Panc1 (cell line): ENCODE measurements at regions not wholly inside any gene's neighbourhood (a gene's known extent, or its start where the extent isn't known, plus 50 kb on each side); places are given as distances from the start of the nearest gene placed in this dataset.

Experiments
- ATAC-seq: fragments of 200-7000 bp; cut with Tn5 transposase; 2 replicates; pipeline ENCODE4 v1.9.1; 2020; ENCODE audit warnings: mild to moderate bottlenecking, moderate library complexity
- BruUV-seq: library from RNA; stranded (reverse); fragments of 400-500 nt; replicated peaks from 2 replicates; lab custom pipeline; 2021; lab: Mats Ljungman, UMichigan
- CTCF ChIA-PET: fragments of 300-600 bp; sonication (Branson Sonifier 250); formaldehyde crosslinking; loops from one replicate; lab custom pipeline; 2022; ENCODE audit warnings: antibody characterized with exemption; lab: Charles Lee
- POLR2A ChIA-PET: fragments of 300-600 bp; sonication (Branson Sonifier 250); formaldehyde crosslinking; loops from one replicate; lab custom pipeline; 2022; ENCODE audit warnings: antibody characterized with exemption; lab: Charles Lee
- DNase-seq: peaks from one replicate; pipeline ENCODE4 v3.0.0-alpha.2; 2010; ENCODE audit warnings: low read depth, low spot score
- H3K27ac ChIP-seq: 2 replicates; pipeline ENCODE4 v1.5.1; 2011; ENCODE audit warnings: mild to moderate bottlenecking, low read length, inconsistent platforms
- H3K27me3 ChIP-seq: fragments of 200-500 bp; sonication (Bioruptor generic); 2 replicates; pipeline ENCODE4 v1.6.0; 2014; ENCODE audit warnings: low read length, inconsistent platforms; ENCODE audit not compliant: control insufficient read depth, insufficient read depth
- H3K36me3 ChIP-seq: fragments of 200-500 bp; sonication (Bioruptor generic); 2 replicates; pipeline ENCODE4 v1.5.1; 2014; ENCODE audit warnings: inconsistent platforms, mild to moderate bottlenecking, low read length, moderate library complexity; ENCODE audit not compliant: control insufficient read depth, insufficient read depth
- H3K4me1 ChIP-seq: 2 replicates; pipeline ENCODE4 v1.5.1; 2011; ENCODE audit warnings: inconsistent platforms, mild to moderate bottlenecking, low read length, moderate library complexity; ENCODE audit not compliant: control insufficient read depth, insufficient read depth
- H3K4me3 ChIP-seq, 2 experiments: 2 replicates each; pipeline ENCODE4 v1.5.1; 2011 to 2012; ENCODE audit warnings: low read depth in 2 of 2, low read length in 2 of 2, mild to moderate bottlenecking in 2 of 2, inconsistent platforms in 1 of 2, moderate library complexity in 1 of 2
- H3K9me3 ChIP-seq: fragments of 200-500 bp; sonication (Bioruptor generic); 2 replicates; pipeline ENCODE4 v1.5.1; 2014; ENCODE audit warnings: low read depth, mild to moderate bottlenecking, inconsistent platforms, low read length, moderate library complexity; ENCODE audit not compliant: control insufficient read depth, insufficient read depth
- CTCF ChIP-seq: fragments of 450-650 bp; IDR thresholded peaks from 2 replicates; pipeline ENCODE4 v1.5.1; 2017; ENCODE audit warnings: mild to moderate bottlenecking
- POLR2AphosphoS5 ChIP-seq: IDR thresholded peaks from 2 replicates; pipeline ENCODE4 v1.6.1; 2012; ENCODE audit warnings: mild to moderate bottlenecking, low read depth, low read length, moderate library complexity
- REST ChIP-seq, 2 experiments: IDR thresholded peaks; 2 replicates each; pipeline ENCODE4 v1.6.1; 2011 to 2012; ENCODE audit warnings: low read depth in 2 of 2, control low read depth in 1 of 2, low read length in 1 of 2, mild to moderate bottlenecking in 1 of 2, moderate library complexity in 1 of 2; ENCODE audit not compliant: insufficient read depth in 1 of 2
- SIN3A ChIP-seq: IDR thresholded peaks from 2 replicates; pipeline ENCODE4 v1.6.1; 2012; ENCODE audit warnings: low read depth, mild to moderate bottlenecking, low read length, moderate library complexity, borderline replicate concordance; ENCODE audit not compliant: insufficient read depth
- TCF7L2 ChIP-seq: IDR thresholded peaks from 2 replicates; pipeline ENCODE4 v1.6.1; 2011; ENCODE audit warnings: mild to moderate bottlenecking, low read depth, low read length, inconsistent platforms
- in situ Hi-C: cut with HindIII; loops from 2 replicates; pipeline ENCODE4 v1.10.0; 2016; ENCODE audit warnings: low sequenced_read_pairs, low pct_unique_long_range_greater_than_20kb
- intact Hi-C: fragments of 100-400 bp; cut with micrococcal nuclease; formaldehyde crosslinking; loops from one replicate; pipeline ENCODE4 v1.10.0; 2022; ENCODE audit not compliant: unreplicated experiment

- no TSS peak for BruUV-seq
- intact Hi-C loops: no loop called here
- no peak for DNase-seq
- Histone ChIP-seq H3K36me3 (no peaks in the 10 kb centered on the region), H3K27me3 (no peaks in the 10 kb centered on the region), H3K4me3 (no peak overlapping the region), H3K4me1 (no peaks in the 10 kb centered on the region), H3K27ac (no peak overlapping the region), H3K9me3 (no peaks in the 10 kb centered on the region)
- no peak for ATAC-seq
- in situ Hi-C loops: no loop called here
- TF ChIP-seq POLR2AphosphoS5 (no peak), CTCF (no peak), SIN3A (no peak), TCF7L2 (no peak), REST (IDR thresholded peaks at IDR 0.05; ENCODE audit: insufficient read depth in 1 of 2, low read depth in 2 of 2, low read length in 1 of 2) (no peak)
- CTCF ChIA-PET: no interaction called here
- POLR2A ChIA-PET: no interaction called here
Measured at GRCh38 chr9:99300603-99301002, 78.5 kb downstream of the SEC61B start.

- Histone ChIP-seq H3K36me3 (no peaks in the 10 kb centered on the region), H3K27me3 (no peaks in the 10 kb centered on the region), H3K4me1 (no peaks in the 10 kb centered on the region), H3K4me3 (no peak overlapping the region), H3K9me3 (no peaks in the 10 kb centered on the region), H3K27ac (no peak overlapping the region)
- TF ChIP-seq CTCF: no peak
- no peak for TF ChIP-seq SIN3A
- no peak for TF ChIP-seq TCF7L2
- no peak for TF ChIP-seq REST (IDR thresholded peaks at IDR 0.05; ENCODE audit: insufficient read depth in 1 of 2, low read depth in 2 of 2, low read length in 1 of 2)
- TF ChIP-seq POLR2AphosphoS5: no peak
- in situ Hi-C loops: no loop called here
- ATAC-seq: no peak
- no peak for DNase-seq
- no TSS peak for BruUV-seq
- ChIA-PET CTCF (no interaction called here), POLR2A (no interaction called here)
- intact Hi-C loops: no loop called here
Measured at GRCh38 chr9:99303177-99303576, 81.1 kb downstream of the SEC61B start.
